A673 (cell line): ENCODE measurements at regions not wholly inside any gene's neighbourhood (a gene's known extent, or its start where the extent isn't known, plus 50 kb on each side); places are given as distances from the start of the nearest gene placed in this dataset.

Experiments used
- EZH2 ChIP-seq: fragments of 200-600 bp; sonication (generic); IDR thresholded peaks from 2 replicates; pipeline ENCODE4 v1.6.1; 2017; ENCODE audit warnings: borderline replicate concordance, low read depth, mild to moderate bottlenecking, mixed read lengths, antibody characterized with exemption, low read length; ENCODE audit not compliant: poor library complexity, severe bottlenecking
- TF ChIP-seq, protein P1 (sequence below): fragments of 300-800, 200-600 bp; sonication (generic); conservative IDR thresholded peaks from 2 replicates; pipeline ENCODE4 v1.5.1; 2017; ENCODE audit warnings: low read depth, mild to moderate bottlenecking, antibody characterized with exemption, low read length, moderate library complexity, mixed read lengths

DNA sequence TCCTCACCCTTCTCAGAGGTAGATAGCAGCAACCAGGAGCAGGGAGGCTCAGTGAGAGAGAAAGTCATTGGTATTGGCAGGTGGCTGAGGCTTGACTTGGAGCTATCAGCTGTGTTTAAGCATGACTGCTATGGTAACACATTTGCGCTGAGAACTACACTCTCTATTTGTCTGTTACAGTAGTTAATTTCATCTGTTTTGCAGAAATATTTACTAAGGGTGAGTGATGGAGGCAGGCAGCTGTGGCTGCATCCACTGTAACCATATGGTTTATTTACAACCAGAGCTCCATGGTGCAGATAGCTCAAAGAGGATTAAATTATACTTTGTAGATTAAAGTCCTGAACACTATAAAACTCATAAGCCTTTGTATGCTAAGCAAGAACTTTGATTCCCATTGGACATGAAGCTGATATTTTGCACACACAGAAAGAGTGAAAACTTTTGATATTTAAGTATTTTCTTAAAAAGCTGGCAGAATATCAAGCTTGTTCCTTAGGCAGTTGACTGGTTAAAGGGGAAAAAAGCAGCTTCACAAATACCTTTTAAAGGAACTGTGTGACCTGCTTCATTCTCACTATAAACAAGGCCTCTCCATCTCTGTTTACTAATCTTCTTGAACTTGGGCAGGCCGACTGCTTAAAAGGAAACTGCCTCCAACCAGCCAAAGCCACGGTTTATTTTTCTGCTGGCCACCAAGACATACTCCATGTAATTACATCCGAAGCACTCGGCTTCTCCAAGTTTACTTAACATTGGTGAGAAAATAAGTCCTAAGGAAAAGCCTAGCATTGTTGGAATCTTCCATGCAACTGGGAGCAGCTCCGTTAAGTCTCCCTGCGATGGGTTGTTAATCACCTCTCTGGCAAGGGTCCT is 299.8 kb upstream of the ZFHX3 start:
- TF ChIP-seq, protein P1, sequence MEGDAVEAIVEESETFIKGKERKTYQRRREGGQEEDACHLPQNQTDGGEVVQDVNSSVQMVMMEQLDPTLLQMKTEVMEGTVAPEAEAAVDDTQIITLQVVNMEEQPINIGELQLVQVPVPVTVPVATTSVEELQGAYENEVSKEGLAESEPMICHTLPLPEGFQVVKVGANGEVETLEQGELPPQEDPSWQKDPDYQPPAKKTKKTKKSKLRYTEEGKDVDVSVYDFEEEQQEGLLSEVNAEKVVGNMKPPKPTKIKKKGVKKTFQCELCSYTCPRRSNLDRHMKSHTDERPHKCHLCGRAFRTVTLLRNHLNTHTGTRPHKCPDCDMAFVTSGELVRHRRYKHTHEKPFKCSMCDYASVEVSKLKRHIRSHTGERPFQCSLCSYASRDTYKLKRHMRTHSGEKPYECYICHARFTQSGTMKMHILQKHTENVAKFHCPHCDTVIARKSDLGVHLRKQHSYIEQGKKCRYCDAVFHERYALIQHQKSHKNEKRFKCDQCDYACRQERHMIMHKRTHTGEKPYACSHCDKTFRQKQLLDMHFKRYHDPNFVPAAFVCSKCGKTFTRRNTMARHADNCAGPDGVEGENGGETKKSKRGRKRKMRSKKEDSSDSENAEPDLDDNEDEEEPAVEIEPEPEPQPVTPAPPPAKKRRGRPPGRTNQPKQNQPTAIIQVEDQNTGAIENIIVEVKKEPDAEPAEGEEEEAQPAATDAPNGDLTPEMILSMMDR, result no peak
- TF ChIP-seq EZH2, result no peak
